K562 (cell line): ENCODE measurements at regions not wholly inside any gene's neighbourhood (a gene's known extent, or its start where the extent isn't known, plus 50 kb on each side); places are given as distances from the start of the nearest gene placed in this dataset.

ENCODE experiments used
- ATAC-seq: fragments of 200-7000 bp; cut with Tn5 transposase; 3 replicates; pipeline ENCODE4 v1.9.1; 2020; ENCODE audit warnings: moderate library complexity
- BruUV-seq: library from RNA; stranded (reverse); fragments of 400-500 nt; replicated peaks from 2 replicates; lab custom pipeline; 2021; lab: Mats Ljungman, UMichigan
- CTCF ChIA-PET: fragments of 300-600 bp; formaldehyde crosslinking; extraction: SDS; loops from one replicate; lab custom pipeline; 2021; ENCODE audit warnings: low intra/inter-chr PET ratio; lab: Yijun Ruan, JAX
- POLR2A ChIA-PET: fragments of 300-600, 350-650 bp; sonication (Branson Sonifier 250); formaldehyde crosslinking; extraction: SDS; loops from one replicate; lab custom pipeline; 2021; ENCODE audit warnings: antibody characterized with exemption, inconsistent platforms; lab: Yijun Ruan, JAX
- DNase-seq, 4 experiments: peaks; one replicate each; pipeline versions ENCODE4 v3.0.0 to v3.0.0-alpha.2; 2011 to 2018; ENCODE audit warnings: low spot score in 3 of 4, mixed read lengths in 3 of 4; ENCODE audit errors: extremely low read depth in 1 of 4
- FAIRE-seq: peaks from 2 replicates; lab custom pipeline; 2011; peaks lifted over from hg19 to GRCh38; lab: Jason Lieb, UNC
- H2AFZ ChIP-seq: 2 replicates; pipeline ENCODE4 v1.6.0; 2011; ENCODE audit warnings: low read depth, low read length, control low read depth, inconsistent platforms
- H3K27ac ChIP-seq: fragments of 200-600 bp; 3 replicates; pipeline ENCODE4 v1.8.0; 2011; ENCODE audit warnings: low read depth, mild to moderate bottlenecking, control low read depth, inconsistent platforms, low read length, moderate library complexity, mixed read lengths; ENCODE audit errors: extremely low read depth
- H3K27me3 ChIP-seq, 2 experiments: fragments of 300-600 bp in 1 of 2; 2 replicates in 1 of 2; 3 replicates in 1 of 2; pipeline versions ENCODE4 v1.6.0 to v1.8.0; 2011; ENCODE audit warnings: inconsistent platforms in 2 of 2, low read length in 2 of 2, mild to moderate bottlenecking in 1 of 2, mixed read lengths in 1 of 2, moderate library complexity in 1 of 2; ENCODE audit not compliant: control insufficient read depth in 2 of 2, insufficient read depth in 2 of 2
- H3K36me3 ChIP-seq: fragments of 300-600 bp; 3 replicates; pipeline ENCODE4 v1.8.0; 2011; ENCODE audit warnings: mild to moderate bottlenecking, low read length, inconsistent platforms; ENCODE audit not compliant: control insufficient read depth, insufficient read depth
- H3K4me1 ChIP-seq, 2 experiments: fragments of 200-600 bp in 1 of 2; replicated peaks in 1 of 2; 2 replicates in 1 of 2; 3 replicates in 1 of 2; pipeline versions ENCODE4 v1.5.1 to v1.8.0; 2011; ENCODE audit warnings: inconsistent platforms in 2 of 2, low read length in 2 of 2, mild to moderate bottlenecking in 1 of 2, mixed read lengths in 1 of 2, moderate library complexity in 1 of 2; ENCODE audit not compliant: control insufficient read depth in 2 of 2, insufficient read depth in 2 of 2
- H3K4me2 ChIP-seq: 2 replicates; pipeline ENCODE4 v1.6.1; 2011; ENCODE audit warnings: low read length, control low read depth, inconsistent platforms, mixed read lengths; ENCODE audit not compliant: insufficient read depth
- H3K4me3 ChIP-seq: fragments of 200-600 bp; sonication (generic), shearing (Covaris generic); 2 replicates; pipeline ENCODE4 v1.5.1; 2016; ENCODE audit warnings: control low read depth, inconsistent platforms
- H3K79me2 ChIP-seq: fragments of 200-600 bp; 3 replicates; pipeline ENCODE4 v1.8.0; 2011; ENCODE audit warnings: low read length, inconsistent platforms; ENCODE audit not compliant: control insufficient read depth, insufficient read depth
- H3K9ac ChIP-seq, 2 experiments: 2 replicates each; pipeline versions ENCODE4 v1.6.0 to v1.6.1; 2011; ENCODE audit warnings: low read depth in 2 of 2, low read length in 2 of 2, control low read depth in 1 of 2, inconsistent platforms in 1 of 2, mild to moderate bottlenecking in 1 of 2, mixed read lengths in 1 of 2; ENCODE audit not compliant: insufficient read depth in 1 of 2
- H3K9me1 ChIP-seq: one replicate; pipeline ENCODE4 v1.6.0; 2011; ENCODE audit warnings: inconsistent platforms, mild to moderate bottlenecking, low read length, moderate library complexity; ENCODE audit not compliant: control insufficient read depth, insufficient read depth
- H3K9me3 ChIP-seq: replicated peaks from 2 replicates; pipeline ENCODE4 v1.5.1; 2011; ENCODE audit warnings: low read depth, low read length, inconsistent platforms; ENCODE audit not compliant: control insufficient read depth, insufficient read depth
- H4K20me1 ChIP-seq: replicated peaks from 2 replicates; pipeline ENCODE4 v1.6.1; 2011; ENCODE audit warnings: low read length, inconsistent platforms, mixed read lengths; ENCODE audit not compliant: control insufficient read depth, insufficient read depth
- BCOR ChIP-seq: fragments of 450-650 bp; IDR thresholded peaks from 2 replicates; pipeline ENCODE4 v1.6.1; 2016
- CC2D1A ChIP-seq: fragments of 450-650 bp; IDR thresholded peaks from 2 replicates; pipeline ENCODE4 v1.6.1; 2017; ENCODE audit warnings: mild to moderate bottlenecking
- DIDO1 ChIP-seq: fragments of 450-650 bp; IDR thresholded peaks from 2 replicates; pipeline ENCODE4 v1.6.1; 2016; ENCODE audit warnings: low read depth, missing biosample characterization, missing genetic modification characterization
- KAT8 ChIP-seq: fragments of 450-650 bp; IDR thresholded peaks from 2 replicates; pipeline ENCODE4 v1.6.1; 2016; ENCODE audit warnings: low read depth, mild to moderate bottlenecking
- LCOR ChIP-seq: sonication (generic); formaldehyde crosslinking; IDR thresholded peaks from 2 replicates; pipeline ENCODE4 v1.8.0; 2022; ENCODE audit warnings: mild to moderate bottlenecking, missing genetic modification reagents
- POLR2H ChIP-seq: IDR thresholded peaks from 2 replicates; pipeline ENCODE4 v1.6.1; 2016; ENCODE audit warnings: missing genetic modification characterization, low read depth, mild to moderate bottlenecking, control low read depth, missing compliant biosample characterization, moderate library complexity
- STAT5B ChIP-seq: fragments of 250-450 bp; sonication (Bioruptor Pico); IDR thresholded peaks from 2 replicates; pipeline ENCODE4 v1.8.0; 2021; ENCODE audit warnings: mild to moderate bottlenecking, inconsistent platforms
- TCFL5 ChIP-seq: fragments of 250-450 bp; sonication (Bioruptor Pico); conservative IDR thresholded peaks from 2 replicates; pipeline ENCODE4 v1.6.1; 2021; ENCODE audit warnings: mild to moderate bottlenecking, moderate library complexity, matching md5 sums
- U2AF2 ChIP-seq: fragments of 200-400 bp; formaldehyde crosslinking; optimal IDR thresholded peaks from 2 replicates; pipeline ENCODE3; 2017; ENCODE audit warnings: low read depth, mild to moderate bottlenecking, low read length
- XRCC3 ChIP-seq: fragments of 450-650 bp; IDR thresholded peaks from 2 replicates; pipeline ENCODE4 v1.6.1; 2017; ENCODE audit warnings: mild to moderate bottlenecking, moderate library complexity
- ZEB2 ChIP-seq: fragments of 450-650 bp; IDR thresholded peaks from 2 replicates; pipeline ENCODE4 v1.6.1; 2016
- ZNF174 ChIP-seq: fragments of 250-450 bp; sonication (Bioruptor Pico); IDR thresholded peaks from 2 replicates; pipeline ENCODE4 v1.4.0; 2020; ENCODE audit warnings: mild to moderate bottlenecking
- ZNF583 ChIP-seq: fragments of 250-450 bp; sonication (Bioruptor Pico); IDR thresholded peaks from 2 replicates; pipeline ENCODE4 v1.4.0; 2020
- WGBS: fragments of 100-300 bp; shearing (Covaris generic); methylation state at CpG from one replicate; pipeline ENCODE4 v1.1.6; 2016; ENCODE audit warnings: low coverage, mixed read lengths; ENCODE audit not compliant: insufficient coverage; ENCODE audit errors: missing lambda C conversion rate; 5-methylcytosine and 5-hydroxymethylcytosine counted together
- in situ Hi-C: fragments of 300-500 bp; cut with MboI; formaldehyde crosslinking; loops from 4 replicates; pipeline ENCODE4 v1.15.0; 2018; ENCODE audit warnings: inconsistent platforms, mixed read lengths
- intact Hi-C: fragments of 100-400 bp; cut with micrococcal nuclease; formaldehyde crosslinking; loops from 2 replicates; pipeline ENCODE4 v1.14.2; 2022
- TF ChIP-seq, protein P1 (sequence below): sonication (generic); formaldehyde crosslinking; IDR thresholded peaks from 2 replicates; pipeline ENCODE4 v1.8.0; 2022; ENCODE audit warnings: mild to moderate bottlenecking, missing genetic modification reagents

DNA sequence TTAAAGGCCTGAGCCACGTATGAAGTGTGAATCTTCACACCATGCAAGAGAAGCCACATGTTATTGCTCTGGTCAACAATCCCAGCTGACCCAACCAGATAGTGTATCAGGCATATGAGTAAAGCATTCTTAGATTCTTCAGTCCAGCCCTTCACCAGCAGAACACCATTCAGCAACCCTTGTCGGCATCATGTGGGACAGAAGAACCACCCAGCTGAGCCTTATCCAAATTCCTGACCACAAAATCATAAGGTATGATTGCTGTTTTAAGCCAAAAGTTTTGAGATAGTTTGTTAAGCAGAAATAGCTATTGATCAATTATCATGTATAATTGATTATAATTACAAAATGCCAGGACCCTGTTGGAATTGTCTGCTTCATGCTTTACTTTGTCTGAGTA, 664.9 kb downstream of the VRK1 start:
- Histone ChIP-seq H2AFZ (no peak overlapping the region), H3K4me3 (no peak overlapping the region), H3K9me1 (no peaks in the 10 kb centered on the region), H3K27ac (no peak overlapping the region), H4K20me1 (no peaks in the 10 kb centered on the region), H3K9ac (no peak overlapping the region), H3K36me3 (no peaks in the 10 kb centered on the region), H3K4me1 (no peaks in the 10 kb centered on the region), H3K79me2 (no peaks in the 10 kb centered on the region), H3K9me3 (no peaks in the 10 kb centered on the region), H3K27me3 (peaks cover 0 to 5% of the 10 kb centered on the region in 2 experiments; a peak in 1 of 5 replicates), H3K4me2 (no peak overlapping the region)
- ChIA-PET CTCF (no interaction called here), POLR2A (no interaction called here)
- FAIRE-seq (no peak), ATAC-seq (no peak), DNase-seq (no peak)
- in situ Hi-C loops = no loop called here
- intact Hi-C loops = no loop called here
- TF ChIP-seq STAT5B (CRISPR knock-in tag) = no peak
- TF ChIP-seq DIDO1 (tag) = no peak
- no peak for TF ChIP-seq U2AF2
- TF ChIP-seq, protein P1, sequence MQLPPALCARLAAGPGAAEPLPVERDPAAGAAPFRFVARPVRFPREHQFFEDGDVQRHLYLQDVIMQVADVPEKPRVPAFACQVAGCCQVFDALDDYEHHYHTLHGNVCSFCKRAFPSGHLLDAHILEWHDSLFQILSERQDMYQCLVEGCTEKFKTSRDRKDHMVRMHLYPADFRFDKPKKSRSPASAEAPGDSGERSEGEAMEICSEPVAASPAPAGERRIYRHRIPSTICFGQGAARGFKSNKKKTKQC (CRISPR knock-in tag) = no peak
- no peak for TF ChIP-seq BCOR
- no peak for TF ChIP-seq KAT8
- TF ChIP-seq ZNF174 (CRISPR knock-in tag) = no peak
- TF ChIP-seq XRCC3 = no peak
- no peak for TF ChIP-seq CC2D1A
- TF ChIP-seq POLR2H = no peak
- TF ChIP-seq TCFL5 (CRISPR knock-in tag) = no peak
- no peak for TF ChIP-seq ZNF583 (CRISPR knock-in tag)
- TF ChIP-seq ZEB2 = no peak
- TF ChIP-seq LCOR = no peak
- 3% methylated on average over 2 of the region's 2 CpGs for WGBS
- no TSS peak for BruUV-seq
